ENCODE measurements at regions not wholly inside any gene's neighbourhood (a gene's known extent, or its start where the extent isn't known, plus 50 kb on each side); places are given as distances from the start of the nearest gene placed in this dataset.

GRCh38 chr12:98172304-98172703 is 343.1 kb upstream of the TMPO start:
- no peaks in the 10 kb centered on the region for H3K36me3 ChIP-seq (replicated peaks in 1 of 2; ENCODE audit: control insufficient read depth in 1 of 2, insufficient read depth in 2 of 2, low read length in 2 of 2)
- Mint-ChIP-seq H3K27me3 (ENCODE audit: low read depth in 3 of 3) (peaks cover 0 to 4% (median 1%) of the 10 kb centered on the region in 3 donors), H3K4me3 (no peak overlapping the region), H3K36me3 (no peaks in the 10 kb centered on the region), H3K4me1 (no peaks in the 10 kb centered on the region), H3K27ac (no peak overlapping the region), H3K9me3 (peaks cover 0 to 4% (median 0%) of the 10 kb centered on the region in 7 donors)
- no peak for DNase-seq
- no peaks in the 10 kb centered on the region for H3K79me2 ChIP-seq (ENCODE audit: insufficient read depth, low read length)
- H3K4me1 ChIP-seq (ENCODE audit: control insufficient read depth in 1 of 2, insufficient read depth in 2 of 2, low read length in 2 of 2) = no peaks in the 10 kb centered on the region
- H4K20me1 ChIP-seq (ENCODE audit: insufficient read depth, low read length) = no peaks in the 10 kb centered on the region
- H3K4me3 ChIP-seq (replicated peaks in 1 of 3; ENCODE audit: low read depth in 2 of 3, low read length in 3 of 3) = no peak overlapping the region
- no CpG with 5 or more reads among the region's 2 CpGs for WGBS (ENCODE audit: insufficient coverage)
- no peak overlapping the region for H2AFZ ChIP-seq (ENCODE audit: insufficient read depth, low read depth, low read length, poor library complexity, severe bottlenecking)
- no peak overlapping the region for H3K4me2 ChIP-seq (replicated peaks; ENCODE audit: extremely low read depth, low read length, poor library complexity, severe bottlenecking)
- H3K27me3 ChIP-seq (ENCODE audit: control insufficient read depth in 2 of 2, insufficient read depth in 2 of 2, low read length in 2 of 2) = no peaks in the 10 kb centered on the region
- H3K9me3 ChIP-seq (replicated peaks in 1 of 2; ENCODE audit: control insufficient read depth in 1 of 2, insufficient read depth in 1 of 2, low read length in 2 of 2) = no peaks in the 10 kb centered on the region
- intact Hi-C loops (cut with micrococcal nuclease) = no loop called here
- H3K27ac ChIP-seq (ENCODE audit: low read depth in 1 of 2, low read length in 2 of 2) = no peak overlapping the region
- TF ChIP-seq CTCF (IDR thresholded peaks at IDR 0.05) = no peak
- H3K9ac ChIP-seq (ENCODE audit: insufficient read depth, low read length, poor library complexity, severe bottlenecking) = no peak overlapping the region

- intact Hi-C loops (cut with micrococcal nuclease) = no loop called here
- peaks cover 0 to 2% (median 0%) of the 10 kb centered on the region in 7 donors for H3K9me3 Mint-ChIP-seq
- Histone ChIP-seq H3K27ac (ENCODE audit: low read depth in 1 of 2, low read length in 2 of 2) (no peak overlapping the region), H3K4me2 (replicated peaks; ENCODE audit: extremely low read depth, low read length, poor library complexity, severe bottlenecking) (no peak overlapping the region), H3K4me3 (replicated peaks in 1 of 3; ENCODE audit: low read depth in 2 of 3, low read length in 3 of 3) (no peak overlapping the region), H4K20me1 (ENCODE audit: insufficient read depth, low read length) (no peaks in the 10 kb centered on the region), H3K4me1 (ENCODE audit: control insufficient read depth in 1 of 2, insufficient read depth in 2 of 2, low read length in 2 of 2) (no peaks in the 10 kb centered on the region), H3K79me2 (ENCODE audit: insufficient read depth, low read length) (no peaks in the 10 kb centered on the region), H3K36me3 (replicated peaks in 1 of 2; ENCODE audit: control insufficient read depth in 1 of 2, insufficient read depth in 2 of 2, low read length in 2 of 2) (no peaks in the 10 kb centered on the region), H3K9ac (ENCODE audit: insufficient read depth, low read length, poor library complexity, severe bottlenecking) (no peak overlapping the region), H2AFZ (ENCODE audit: insufficient read depth, low read depth, low read length, poor library complexity, severe bottlenecking) (no peak overlapping the region), H3K27me3 (ENCODE audit: control insufficient read depth in 2 of 2, insufficient read depth in 2 of 2, low read length in 2 of 2) (no peaks in the 10 kb centered on the region), H3K9me3 (replicated peaks in 1 of 2; ENCODE audit: control insufficient read depth in 1 of 2, insufficient read depth in 1 of 2, low read length in 2 of 2) (no peaks in the 10 kb centered on the region)
- WGBS (ENCODE audit: insufficient coverage) = 100% methylated on average over 1 of the region's 3 CpGs
- peaks cover 0 to 2% (median 1%) of the 10 kb centered on the region in 3 donors for H3K27me3 Mint-ChIP-seq (ENCODE audit: low read depth in 3 of 3)
- DNase-seq = no peak
- H3K4me3 Mint-ChIP-seq = no peak overlapping the region
- H3K27ac Mint-ChIP-seq = no peak overlapping the region
- no peaks in the 10 kb centered on the region for H3K4me1 Mint-ChIP-seq
- TF ChIP-seq CTCF (IDR thresholded peaks at IDR 0.05) = no peak
- no peaks in the 10 kb centered on the region for H3K36me3 Mint-ChIP-seq
These were observed 342.6 kb upstream of the TMPO start for GRCh38 chr12:98172801-98173200.
